B cell (primary cell): ENCODE measurements at regions not wholly inside any gene's neighbourhood (a gene's known extent, or its start where the extent isn't known, plus 50 kb on each side); places are given as distances from the start of the nearest gene placed in this dataset.

Experiments used
- EZH2 ChIP-seq: IDR thresholded peaks from 2 replicates; pipeline ENCODE4 v1.6.1; 2012; ENCODE audit warnings: borderline replicate concordance, low read depth, mild to moderate bottlenecking, moderate library complexity, low read length; ENCODE audit not compliant: insufficient read depth, poor library complexity, severe bottlenecking
- TF ChIP-seq, protein P1 (sequence below): fragments of 200-600 bp; IDR thresholded peaks from one replicate; pipeline ENCODE4 v1.8.0; 2022; ENCODE audit warnings: antibody characterized with exemption, mild to moderate bottlenecking

DNA sequence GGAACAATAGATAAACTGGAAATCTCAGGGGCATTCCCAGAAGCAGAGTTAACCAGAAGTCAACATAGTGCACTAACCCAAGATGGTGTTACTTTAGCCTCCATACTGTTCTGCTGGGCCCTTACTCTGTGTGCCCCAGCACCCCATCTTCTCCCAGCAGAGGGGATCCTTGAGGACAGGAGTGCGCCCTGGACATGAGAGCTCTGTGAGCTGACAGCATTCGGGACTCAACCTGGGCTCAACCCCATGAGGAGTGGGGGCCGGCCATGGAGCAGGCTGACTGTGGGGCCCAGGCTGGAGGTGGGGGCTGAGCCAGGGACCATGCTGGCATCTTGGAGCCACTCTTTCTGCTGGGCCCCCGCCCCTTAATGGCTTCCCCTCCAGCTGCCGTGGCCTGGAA lies 156.3 kb upstream of the HS6ST1 start:
- TF ChIP-seq, protein P1, sequence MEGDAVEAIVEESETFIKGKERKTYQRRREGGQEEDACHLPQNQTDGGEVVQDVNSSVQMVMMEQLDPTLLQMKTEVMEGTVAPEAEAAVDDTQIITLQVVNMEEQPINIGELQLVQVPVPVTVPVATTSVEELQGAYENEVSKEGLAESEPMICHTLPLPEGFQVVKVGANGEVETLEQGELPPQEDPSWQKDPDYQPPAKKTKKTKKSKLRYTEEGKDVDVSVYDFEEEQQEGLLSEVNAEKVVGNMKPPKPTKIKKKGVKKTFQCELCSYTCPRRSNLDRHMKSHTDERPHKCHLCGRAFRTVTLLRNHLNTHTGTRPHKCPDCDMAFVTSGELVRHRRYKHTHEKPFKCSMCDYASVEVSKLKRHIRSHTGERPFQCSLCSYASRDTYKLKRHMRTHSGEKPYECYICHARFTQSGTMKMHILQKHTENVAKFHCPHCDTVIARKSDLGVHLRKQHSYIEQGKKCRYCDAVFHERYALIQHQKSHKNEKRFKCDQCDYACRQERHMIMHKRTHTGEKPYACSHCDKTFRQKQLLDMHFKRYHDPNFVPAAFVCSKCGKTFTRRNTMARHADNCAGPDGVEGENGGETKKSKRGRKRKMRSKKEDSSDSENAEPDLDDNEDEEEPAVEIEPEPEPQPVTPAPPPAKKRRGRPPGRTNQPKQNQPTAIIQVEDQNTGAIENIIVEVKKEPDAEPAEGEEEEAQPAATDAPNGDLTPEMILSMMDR = no peak
- TF ChIP-seq EZH2 = no peak
